Fibroblast of villous mesenchyme (primary cell): ENCODE measurements at regions not wholly inside any gene's neighbourhood (a gene's known extent, or its start where the extent isn't known, plus 50 kb on each side); places are given as distances from the start of the nearest gene placed in this dataset.
A peak's percentile ranks its signal among the peaks of the same experiment; 100 is the strongest.

Experiments used
- DNase-seq: peaks from one replicate; pipeline ENCODE4 v3.0.0-alpha.2; 2010; ENCODE audit warnings: low read depth
- H3K4me3 ChIP-seq: 2 replicates; pipeline ENCODE4 v1.5.1; 2011; ENCODE audit warnings: low read depth, mild to moderate bottlenecking, low read length
- TF ChIP-seq, protein P1 (sequence below): IDR thresholded peaks from 2 replicates; pipeline ENCODE4 v1.5.1; 2012; ENCODE audit warnings: low read depth, mild to moderate bottlenecking, low read length; ENCODE audit not compliant: insufficient read depth

DNA sequence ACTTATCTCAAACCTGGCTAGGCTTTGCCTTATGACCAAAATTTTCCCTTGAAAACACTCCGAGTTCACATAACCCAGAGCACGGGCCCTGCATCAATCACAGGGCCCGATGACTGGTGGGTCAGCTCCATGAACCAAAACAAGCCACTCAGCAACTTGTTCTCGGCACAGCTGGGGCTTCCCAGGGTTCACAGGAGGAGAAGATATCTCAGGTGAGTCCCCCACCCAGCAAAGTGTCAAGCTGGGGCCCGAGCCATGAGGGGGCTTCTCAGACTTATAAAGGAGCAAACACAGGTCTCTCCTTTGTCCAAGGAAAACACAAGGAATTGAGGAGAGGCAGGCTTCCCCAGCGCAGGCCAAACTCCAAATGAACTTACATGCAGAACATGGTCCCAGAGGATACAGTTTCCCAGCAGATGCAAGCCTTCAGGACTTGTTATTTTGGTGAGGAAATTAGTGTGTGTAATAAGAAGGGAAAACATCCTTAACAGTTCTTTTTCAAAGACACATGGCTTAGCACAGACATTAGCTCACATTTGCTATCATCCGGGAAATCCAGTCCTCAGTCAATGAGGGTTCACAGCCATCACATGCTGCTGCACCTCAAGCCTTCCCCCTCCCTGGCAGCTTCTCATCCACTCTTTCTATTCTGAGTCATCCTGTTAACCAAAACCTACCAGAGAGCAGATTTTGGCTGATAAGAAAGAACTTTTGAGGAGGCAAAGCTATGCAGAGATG, 98.1 kb upstream of the NFIA start:
- H3K4me3 ChIP-seq, result no peak overlapping the region
- DNase-seq, result peak; percentile 28
- TF ChIP-seq, protein P1, sequence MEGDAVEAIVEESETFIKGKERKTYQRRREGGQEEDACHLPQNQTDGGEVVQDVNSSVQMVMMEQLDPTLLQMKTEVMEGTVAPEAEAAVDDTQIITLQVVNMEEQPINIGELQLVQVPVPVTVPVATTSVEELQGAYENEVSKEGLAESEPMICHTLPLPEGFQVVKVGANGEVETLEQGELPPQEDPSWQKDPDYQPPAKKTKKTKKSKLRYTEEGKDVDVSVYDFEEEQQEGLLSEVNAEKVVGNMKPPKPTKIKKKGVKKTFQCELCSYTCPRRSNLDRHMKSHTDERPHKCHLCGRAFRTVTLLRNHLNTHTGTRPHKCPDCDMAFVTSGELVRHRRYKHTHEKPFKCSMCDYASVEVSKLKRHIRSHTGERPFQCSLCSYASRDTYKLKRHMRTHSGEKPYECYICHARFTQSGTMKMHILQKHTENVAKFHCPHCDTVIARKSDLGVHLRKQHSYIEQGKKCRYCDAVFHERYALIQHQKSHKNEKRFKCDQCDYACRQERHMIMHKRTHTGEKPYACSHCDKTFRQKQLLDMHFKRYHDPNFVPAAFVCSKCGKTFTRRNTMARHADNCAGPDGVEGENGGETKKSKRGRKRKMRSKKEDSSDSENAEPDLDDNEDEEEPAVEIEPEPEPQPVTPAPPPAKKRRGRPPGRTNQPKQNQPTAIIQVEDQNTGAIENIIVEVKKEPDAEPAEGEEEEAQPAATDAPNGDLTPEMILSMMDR, result no peak

DNA sequence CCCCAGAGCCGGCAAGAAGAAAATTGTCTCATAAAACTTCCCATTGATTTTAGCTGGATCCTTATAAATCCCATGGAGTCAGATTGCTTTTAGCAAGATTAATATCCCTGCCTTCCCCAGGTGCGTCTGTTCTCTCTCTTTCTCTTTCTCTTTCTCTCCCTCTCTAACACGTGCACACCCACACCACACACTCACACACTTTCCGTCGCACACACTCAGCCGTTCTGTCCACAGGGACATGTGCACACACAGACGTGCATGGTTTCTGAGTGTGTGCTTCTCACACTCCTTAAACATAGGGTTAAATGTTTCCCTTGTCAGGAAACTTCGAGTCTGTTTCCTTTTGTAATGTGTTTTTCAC, 98.7 kb upstream of the NFIA start:
- peak; percentile 3 for DNase-seq
- TF ChIP-seq, protein P1, result no peak
- no peak overlapping the region for H3K4me3 ChIP-seq

DNA sequence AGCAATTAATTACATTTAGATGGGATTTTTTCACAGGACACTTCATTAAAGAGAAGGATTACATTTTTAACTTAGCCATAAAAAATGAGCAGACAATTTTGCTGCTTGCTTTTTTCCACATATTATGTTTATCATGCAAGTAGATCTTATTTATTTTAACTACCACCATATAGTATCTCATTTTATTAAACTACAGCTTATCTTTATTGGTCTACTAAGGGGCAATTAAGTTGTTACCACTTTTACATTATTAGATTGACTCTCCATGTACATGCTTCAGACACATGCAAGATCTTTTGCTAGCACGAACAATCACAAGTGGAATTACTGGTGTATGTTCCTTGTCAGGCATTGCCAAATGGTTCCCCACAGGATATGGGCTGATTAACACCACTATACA, 99.8 kb upstream of the NFIA start:
- no peak overlapping the region for H3K4me3 ChIP-seq
- DNase-seq, result no peak
- TF ChIP-seq, protein P1, result no peak

DNA sequence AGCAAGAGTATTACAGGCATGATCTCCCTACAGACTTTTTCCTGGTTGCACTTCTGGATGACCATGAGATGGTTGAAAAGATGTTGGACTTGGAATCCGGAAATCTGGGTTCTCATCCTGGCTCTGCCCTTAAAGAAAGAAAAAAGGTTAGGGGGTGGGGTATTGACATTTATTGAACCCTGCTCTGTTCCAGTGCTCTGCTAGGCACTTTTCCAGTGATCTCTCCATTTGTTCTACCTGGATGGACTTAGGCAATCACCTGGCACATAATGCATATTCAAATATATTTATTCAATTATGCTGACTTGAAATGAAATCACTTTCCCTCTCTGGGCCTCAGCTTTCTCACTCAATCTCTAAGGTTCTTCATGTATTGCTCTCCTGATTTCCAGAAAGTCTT, 101.0 kb upstream of the NFIA start:
- H3K4me3 ChIP-seq, result no peak overlapping the region
- no peak for DNase-seq
- TF ChIP-seq, protein P1, result no peak

DNA sequence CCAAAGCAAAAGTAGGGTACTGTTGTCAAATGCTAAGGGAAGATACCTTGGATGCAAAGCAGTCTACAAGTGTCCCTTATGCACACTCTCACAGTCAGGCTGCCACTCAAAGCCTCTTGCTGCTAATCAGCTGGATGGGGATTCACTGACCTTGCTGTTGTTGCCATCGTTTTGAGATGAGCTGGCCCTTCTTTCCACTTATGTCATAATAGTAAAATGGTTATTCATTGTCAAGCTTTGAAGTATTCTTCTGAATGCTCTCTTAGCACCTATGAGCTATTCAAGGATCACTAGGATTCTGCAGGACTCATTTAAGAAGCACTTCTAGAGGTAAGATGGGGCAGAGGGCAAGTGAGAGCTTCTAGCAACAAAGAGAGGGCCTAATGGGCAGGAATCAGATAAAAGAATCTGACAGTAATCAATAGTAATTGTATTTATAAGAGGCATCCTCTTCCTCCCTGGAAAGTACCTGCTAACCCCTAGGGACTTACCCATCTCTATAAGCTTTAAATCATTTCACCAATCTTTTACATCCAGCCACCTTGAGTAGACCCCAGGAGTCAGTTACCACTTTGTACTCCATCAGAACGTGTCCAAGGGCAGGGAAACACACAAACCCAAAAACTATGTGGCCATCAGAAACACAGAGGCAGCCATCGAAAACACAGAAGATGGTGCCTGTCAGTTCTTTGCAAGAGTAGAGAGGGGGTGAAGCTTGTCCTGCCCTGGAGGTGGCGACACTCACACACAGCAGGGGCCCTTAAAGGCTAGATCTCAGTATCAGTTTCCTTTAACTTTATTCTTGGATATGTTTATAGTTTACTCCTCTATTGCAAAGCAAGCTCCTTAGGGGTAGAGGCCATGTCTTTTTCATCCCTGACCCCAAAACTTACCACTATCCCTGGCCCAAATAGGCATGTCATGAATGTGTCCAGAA, 103.7 kb upstream of the NFIA start:
- no peak overlapping the region for H3K4me3 ChIP-seq
- peak; percentile 65 for DNase-seq
- TF ChIP-seq, protein P1, result peak; percentile 81

DNA sequence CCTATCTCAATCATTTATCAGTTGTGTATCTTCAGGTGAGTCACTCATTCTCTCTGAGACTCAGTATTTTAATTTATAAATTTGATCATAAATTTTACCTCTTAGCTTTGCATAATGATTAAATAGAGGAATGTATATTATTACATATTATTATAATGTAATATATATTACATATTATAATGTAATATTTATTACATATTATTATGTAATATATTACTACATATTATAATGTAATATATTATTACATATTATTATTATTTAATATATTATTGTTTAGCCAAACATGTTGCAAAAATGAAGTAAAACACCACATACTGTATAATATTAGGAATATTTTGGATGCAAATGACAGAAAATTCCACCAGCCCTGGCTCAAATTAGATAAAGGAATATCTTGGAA, 104.7 kb upstream of the NFIA start:
- TF ChIP-seq, protein P1, result no peak
- DNase-seq, result no peak
- H3K4me3 ChIP-seq, result no peak overlapping the region
